ENCODE measurements at regions not wholly inside any gene's neighbourhood (a gene's known extent, or its start where the extent isn't known, plus 50 kb on each side); places are given as distances from the start of the nearest gene placed in this dataset.

GRCh38 chr7:155363146-155363539 lies 65.5 kb downstream of the INSIG1 start:
- TF ChIP-seq TAF1 (IDR thresholded peaks at IDR 0.05; ENCODE audit: borderline replicate concordance, insufficient read depth, low read length) = no peak
- TF ChIP-seq POLR2AphosphoS5 (IDR thresholded peaks at IDR 0.05; ENCODE audit: low read depth, low read length) = no peak
